ENCODE measurements at regions not wholly inside any gene's neighbourhood (a gene's known extent, or its start where the extent isn't known, plus 50 kb on each side); places are given as distances from the start of the nearest gene placed in this dataset.

DNA sequence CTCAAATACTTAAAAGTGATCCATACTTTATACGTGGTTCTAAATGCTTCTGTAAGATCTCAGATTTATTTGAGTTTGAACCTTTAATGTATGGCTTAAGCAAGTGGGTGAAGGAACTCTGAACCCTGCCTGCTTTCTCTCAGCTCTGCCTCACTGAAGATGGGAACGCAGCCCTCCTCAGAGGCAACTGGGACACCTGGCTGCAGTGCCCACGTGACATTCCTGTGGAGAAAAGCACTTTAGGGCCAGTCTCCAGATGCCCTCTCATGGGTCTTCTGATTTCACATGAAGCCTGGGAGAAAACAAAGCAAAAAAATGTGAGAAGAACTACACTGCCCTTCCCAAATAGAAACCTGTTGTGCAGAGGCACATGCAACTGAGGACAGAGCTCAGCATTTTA lies 242.6 kb upstream of the ANKRD30A start:
- H3K9me3 Mint-ChIP-seq (ENCODE audit: insufficient read depth), result no peaks in the 10 kb centered on the region
- intact Hi-C loops (cut with micrococcal nuclease), result loop anchor here (5.0 kb wide), 1 partner anchor 1505 kb away; no protein-coding TSS in a partner anchor
- Histone ChIP-seq H3K4me1 (ENCODE audit: control insufficient read depth in 2 of 2, insufficient read depth in 2 of 2, low read length in 2 of 2) (no peaks in the 10 kb centered on the region), H3K79me2 (ENCODE audit: control insufficient read depth, insufficient read depth, low read length) (no peaks in the 10 kb centered on the region), H3K9me3 (ENCODE audit: control extremely low read depth in 1 of 3, control insufficient read depth in 2 of 3, insufficient read depth in 1 of 3, low read length in 2 of 3) (no peaks in the 10 kb centered on the region), H2AFZ (ENCODE audit: insufficient read depth, low read depth, low read length, poor library complexity, severe bottlenecking) (no peak overlapping the region), H3K4me3 (ENCODE audit: control extremely low read depth in 1 of 5, extremely low read depth in 1 of 5, insufficient read depth in 1 of 5, low read depth in 2 of 5, low read length in 4 of 5) (no peak overlapping the region), H3K27me3 (replicated peaks in 1 of 4; ENCODE audit: control extremely low read depth in 1 of 4, control insufficient read depth in 3 of 4, insufficient read depth in 4 of 4, low read length in 3 of 4) (no peaks in the 10 kb centered on the region), H3K9ac (ENCODE audit: low read length) (no peak overlapping the region), H3K4me2 (replicated peaks; ENCODE audit: low read depth, low read length, poor library complexity, severe bottlenecking) (no peak overlapping the region), H3K27ac (ENCODE audit: low read length in 2 of 2) (no peak overlapping the region), H3K36me3 (replicated peaks in 1 of 2; ENCODE audit: control extremely low read depth in 1 of 2, control insufficient read depth in 1 of 2, extremely low read depth in 1 of 2, insufficient read depth in 2 of 2, low read length in 1 of 2) (no peaks in the 10 kb centered on the region), H4K20me1 (ENCODE audit: control insufficient read depth, insufficient read depth, low read length, poor library complexity, severe bottlenecking) (no peaks in the 10 kb centered on the region)
- CTCF ChIA-PET, result no interaction called here
- POLR2A ChIA-PET, result no interaction called here
- DNase-seq, result no peak
- H3K4me3 Mint-ChIP-seq, result no peak overlapping the region
- 80% methylated on average over 3 of the region's 3 CpGs for WGBS (ENCODE audit: insufficient coverage)
- TF ChIP-seq, protein P1, sequence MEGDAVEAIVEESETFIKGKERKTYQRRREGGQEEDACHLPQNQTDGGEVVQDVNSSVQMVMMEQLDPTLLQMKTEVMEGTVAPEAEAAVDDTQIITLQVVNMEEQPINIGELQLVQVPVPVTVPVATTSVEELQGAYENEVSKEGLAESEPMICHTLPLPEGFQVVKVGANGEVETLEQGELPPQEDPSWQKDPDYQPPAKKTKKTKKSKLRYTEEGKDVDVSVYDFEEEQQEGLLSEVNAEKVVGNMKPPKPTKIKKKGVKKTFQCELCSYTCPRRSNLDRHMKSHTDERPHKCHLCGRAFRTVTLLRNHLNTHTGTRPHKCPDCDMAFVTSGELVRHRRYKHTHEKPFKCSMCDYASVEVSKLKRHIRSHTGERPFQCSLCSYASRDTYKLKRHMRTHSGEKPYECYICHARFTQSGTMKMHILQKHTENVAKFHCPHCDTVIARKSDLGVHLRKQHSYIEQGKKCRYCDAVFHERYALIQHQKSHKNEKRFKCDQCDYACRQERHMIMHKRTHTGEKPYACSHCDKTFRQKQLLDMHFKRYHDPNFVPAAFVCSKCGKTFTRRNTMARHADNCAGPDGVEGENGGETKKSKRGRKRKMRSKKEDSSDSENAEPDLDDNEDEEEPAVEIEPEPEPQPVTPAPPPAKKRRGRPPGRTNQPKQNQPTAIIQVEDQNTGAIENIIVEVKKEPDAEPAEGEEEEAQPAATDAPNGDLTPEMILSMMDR (IDR thresholded peaks at IDR 0.05), result no peak
- TF ChIP-seq EZH2 (IDR thresholded peaks at IDR 0.05; ENCODE audit: borderline replicate concordance, insufficient read depth, low read depth, low read length, poor library complexity, severe bottlenecking), result no peak
- H3K27ac Mint-ChIP-seq, result no peak overlapping the region
- H3K4me1 Mint-ChIP-seq, result no peaks in the 10 kb centered on the region
- no peak for ATAC-seq (ENCODE audit: low read depth)
- H3K27me3 Mint-ChIP-seq, result peaks cover 8% of the 10 kb centered on the region

- intact Hi-C loops (cut with micrococcal nuclease), result loop anchor here (5.0 kb wide), 1 partner anchor 1504 kb away; no protein-coding TSS in a partner anchor
- Histone ChIP-seq H3K4me1 (ENCODE audit: control insufficient read depth in 2 of 2, insufficient read depth in 2 of 2, low read length in 2 of 2) (no peaks in the 10 kb centered on the region), H3K9me3 (ENCODE audit: control extremely low read depth in 1 of 3, control insufficient read depth in 2 of 3, insufficient read depth in 1 of 3, low read length in 2 of 3) (no peaks in the 10 kb centered on the region), H3K79me2 (ENCODE audit: control insufficient read depth, insufficient read depth, low read length) (no peaks in the 10 kb centered on the region), H3K9ac (ENCODE audit: low read length) (no peak overlapping the region), H2AFZ (ENCODE audit: insufficient read depth, low read depth, low read length, poor library complexity, severe bottlenecking) (no peak overlapping the region), H3K36me3 (replicated peaks in 1 of 2; ENCODE audit: control extremely low read depth in 1 of 2, control insufficient read depth in 1 of 2, extremely low read depth in 1 of 2, insufficient read depth in 2 of 2, low read length in 1 of 2) (no peaks in the 10 kb centered on the region), H3K4me2 (replicated peaks; ENCODE audit: low read depth, low read length, poor library complexity, severe bottlenecking) (no peak overlapping the region), H3K4me3 (ENCODE audit: control extremely low read depth in 1 of 5, extremely low read depth in 1 of 5, insufficient read depth in 1 of 5, low read depth in 2 of 5, low read length in 4 of 5) (no peak overlapping the region), H3K27ac (ENCODE audit: low read length in 2 of 2) (no peak overlapping the region), H4K20me1 (ENCODE audit: control insufficient read depth, insufficient read depth, low read length, poor library complexity, severe bottlenecking) (no peaks in the 10 kb centered on the region), H3K27me3 (replicated peaks in 1 of 4; ENCODE audit: control extremely low read depth in 1 of 4, control insufficient read depth in 3 of 4, insufficient read depth in 4 of 4, low read length in 3 of 4) (no peaks in the 10 kb centered on the region)
- no peak overlapping the region for H3K27ac Mint-ChIP-seq
- H3K4me1 Mint-ChIP-seq, result no peaks in the 10 kb centered on the region
- H3K9me3 Mint-ChIP-seq (ENCODE audit: insufficient read depth), result no peaks in the 10 kb centered on the region
- DNase-seq (peak; percentile 23), ATAC-seq (ENCODE audit: low read depth) (no peak)
- ChIA-PET CTCF (interaction anchor here (0.7 to 2.8 kb wide), 4 partner anchors 1243 to 1497 kb away, joined by 3 to 24 read pairs (median 3); no protein-coding TSS in a partner anchor), POLR2A (interaction anchor here (0.6 kb wide), 1 partner anchor 1245 kb away, joined by 3 read pairs; no protein-coding TSS in a partner anchor)
- TF ChIP-seq, protein P1 (IDR thresholded peaks at IDR 0.05), result peak; percentile 60
- no peak for TF ChIP-seq EZH2 (IDR thresholded peaks at IDR 0.05; ENCODE audit: borderline replicate concordance, insufficient read depth, low read depth, low read length, poor library complexity, severe bottlenecking)
- no CpG with 5 or more reads among the region's 5 CpGs for WGBS (ENCODE audit: insufficient coverage)
- no peak overlapping the region for H3K4me3 Mint-ChIP-seq
- peaks cover 8% of the 10 kb centered on the region for H3K27me3 Mint-ChIP-seq
Observed at GRCh38 chr10:36880898-36881297, 244.5 kb upstream of the ANKRD30A start.

Data from B cell (primary cell).